ENCODE measurements at regions not wholly inside any gene's neighbourhood (a gene's known extent, or its start where the extent isn't known, plus 50 kb on each side); places are given as distances from the start of the nearest gene placed in this dataset.

GRCh38 chr13:39208636-39209035 lies 170.4 kb downstream of the NHLRC3 start:
- TF ChIP-seq FOXP2 (optimal IDR thresholded peaks at IDR 0.05; ENCODE audit: borderline replicate concordance, extremely low read depth, extremely low read length, insufficient read depth) (no peak), SIN3A (IDR thresholded peaks at IDR 0.05; ENCODE audit: borderline replicate concordance, insufficient read depth, low read length) (no peak), POLR2AphosphoS5 (IDR thresholded peaks at IDR 0.05; ENCODE audit: low read depth, low read length) (no peak), REST (IDR thresholded peaks at IDR 0.05; ENCODE audit: insufficient read depth in 1 of 2, low read depth in 2 of 2, low read length in 2 of 2) (no peak), TAF1 (IDR thresholded peaks at IDR 0.05; ENCODE audit: borderline replicate concordance, insufficient read depth, low read length) (no peak)

GRCh38 chr13:39209731-39210531 lies 171.7 kb downstream of the NHLRC3 start:
- TF ChIP-seq TAF1 (IDR thresholded peaks at IDR 0.05; ENCODE audit: borderline replicate concordance, insufficient read depth, low read length) (no peak), SIN3A (IDR thresholded peaks at IDR 0.05; ENCODE audit: borderline replicate concordance, insufficient read depth, low read length) (no peak), POLR2AphosphoS5 (IDR thresholded peaks at IDR 0.05; ENCODE audit: low read depth, low read length) (no peak), FOXP2 (optimal IDR thresholded peaks at IDR 0.05; ENCODE audit: borderline replicate concordance, extremely low read depth, extremely low read length, insufficient read depth) (no peak), REST (IDR thresholded peaks at IDR 0.05; ENCODE audit: insufficient read depth in 1 of 2, low read depth in 2 of 2, low read length in 2 of 2) (no peak)

- TF ChIP-seq FOXP2 (optimal IDR thresholded peaks at IDR 0.05; ENCODE audit: borderline replicate concordance, extremely low read depth, extremely low read length, insufficient read depth) (no peak), TAF1 (IDR thresholded peaks at IDR 0.05; ENCODE audit: borderline replicate concordance, insufficient read depth, low read length) (no peak), POLR2AphosphoS5 (IDR thresholded peaks at IDR 0.05; ENCODE audit: low read depth, low read length) (no peak), SIN3A (IDR thresholded peaks at IDR 0.05; ENCODE audit: borderline replicate concordance, insufficient read depth, low read length) (no peak), REST (IDR thresholded peaks at IDR 0.05; ENCODE audit: insufficient read depth in 1 of 2, low read depth in 2 of 2, low read length in 2 of 2) (no peak)
Observed at GRCh38 chr13:39210961-39211534, 172.8 kb downstream of the NHLRC3 start.

GRCh38 chr13:39215971-39216370 lies 177.7 kb downstream of the NHLRC3 start:
- no peak for TF ChIP-seq TAF1 (IDR thresholded peaks at IDR 0.05; ENCODE audit: borderline replicate concordance, insufficient read depth, low read length)
- TF ChIP-seq POLR2AphosphoS5 (IDR thresholded peaks at IDR 0.05; ENCODE audit: low read depth, low read length), result no peak
- TF ChIP-seq REST (IDR thresholded peaks at IDR 0.05; ENCODE audit: insufficient read depth in 1 of 2, low read depth in 2 of 2, low read length in 2 of 2), result no peak
- TF ChIP-seq FOXP2 (optimal IDR thresholded peaks at IDR 0.05; ENCODE audit: borderline replicate concordance, extremely low read depth, extremely low read length, insufficient read depth), result no peak
- no peak for TF ChIP-seq SIN3A (IDR thresholded peaks at IDR 0.05; ENCODE audit: borderline replicate concordance, insufficient read depth, low read length)
